ENCODE measurements at regions not wholly inside any gene's neighbourhood (a gene's known extent, or its start where the extent isn't known, plus 50 kb on each side); places are given as distances from the start of the nearest gene placed in this dataset.

- Histone ChIP-seq H3K9ac (ENCODE audit: low read length) (no peak overlapping the region), H4K20me1 (ENCODE audit: insufficient read depth, low read length) (no peaks in the 10 kb centered on the region), H3K9me3 (ENCODE audit: insufficient read depth, low read length) (no peaks in the 10 kb centered on the region; the same call in 1 of the 2 replicates), H3K27ac (ENCODE audit: low read length) (no peak overlapping the region), H3K27me3 (ENCODE audit: low read depth, low read length) (no peaks in the 10 kb centered on the region), H2AFZ (ENCODE audit: low read depth, low read length) (no peak overlapping the region), H3K36me3 (replicated peaks; ENCODE audit: low read depth, low read length) (no peaks in the 10 kb centered on the region), H3K4me3 (ENCODE audit: low read length) (no peak overlapping the region), H3K4me1 (ENCODE audit: low read length) (no peaks in the 10 kb centered on the region), H3K4me2 (ENCODE audit: low read length) (no peak overlapping the region), H3K79me2 (ENCODE audit: low read length) (no peaks in the 10 kb centered on the region)
- TF ChIP-seq CTCF (IDR thresholded peaks at IDR 0.05; ENCODE audit: low read depth, low read length) (no peak), EZH2phosphoT487 (IDR thresholded peaks at IDR 0.05; ENCODE audit: low read depth) (no peak)
Observed at GRCh38 chr13:89701913-89702312, 1645.6 kb upstream of the MIR17HG start.

- H3K79me2 ChIP-seq (ENCODE audit: low read length), result no peaks in the 10 kb centered on the region
- H4K20me1 ChIP-seq (ENCODE audit: insufficient read depth, low read length), result no peaks in the 10 kb centered on the region
- no peak overlapping the region for H3K9ac ChIP-seq (ENCODE audit: low read length)
- no peak overlapping the region for H2AFZ ChIP-seq (ENCODE audit: low read depth, low read length)
- no peaks in the 10 kb centered on the region for H3K4me1 ChIP-seq (ENCODE audit: low read length)
- no peaks in the 10 kb centered on the region for H3K36me3 ChIP-seq (replicated peaks; ENCODE audit: low read depth, low read length)
- TF ChIP-seq EZH2phosphoT487 (IDR thresholded peaks at IDR 0.05; ENCODE audit: low read depth) (no peak), CTCF (IDR thresholded peaks at IDR 0.05; ENCODE audit: low read depth, low read length) (no peak)
- H3K27ac ChIP-seq (ENCODE audit: low read length), result no peak overlapping the region
- no peaks in the 10 kb centered on the region; the same call in 1 of the 2 replicates for H3K9me3 ChIP-seq (ENCODE audit: insufficient read depth, low read length)
- no peak overlapping the region for H3K4me2 ChIP-seq (ENCODE audit: low read length)
- H3K27me3 ChIP-seq (ENCODE audit: low read depth, low read length), result no peaks in the 10 kb centered on the region
- no peak overlapping the region for H3K4me3 ChIP-seq (ENCODE audit: low read length)
Observed at GRCh38 chr13:89704040-89704439, 1643.4 kb upstream of the MIR17HG start.

- Histone ChIP-seq H3K9me3 (ENCODE audit: insufficient read depth, low read length) (no peaks in the 10 kb centered on the region; the same call in 1 of the 2 replicates), H3K4me2 (ENCODE audit: low read length) (no peak overlapping the region), H3K79me2 (ENCODE audit: low read length) (no peaks in the 10 kb centered on the region), H2AFZ (ENCODE audit: low read depth, low read length) (no peak overlapping the region), H3K4me1 (ENCODE audit: low read length) (no peaks in the 10 kb centered on the region), H3K36me3 (replicated peaks; ENCODE audit: low read depth, low read length) (no peaks in the 10 kb centered on the region), H3K27me3 (ENCODE audit: low read depth, low read length) (no peaks in the 10 kb centered on the region), H3K4me3 (ENCODE audit: low read length) (no peak overlapping the region), H3K9ac (ENCODE audit: low read length) (no peak overlapping the region), H4K20me1 (ENCODE audit: insufficient read depth, low read length) (no peaks in the 10 kb centered on the region), H3K27ac (ENCODE audit: low read length) (no peak overlapping the region)
- no peak for TF ChIP-seq CTCF (IDR thresholded peaks at IDR 0.05; ENCODE audit: low read depth, low read length)
Observed at GRCh38 chr13:89708013-89708412, 1639.5 kb upstream of the MIR17HG start.

GRCh38 chr13:89721216-89721615 is 1626.3 kb upstream of the MIR17HG start:
- Histone ChIP-seq H4K20me1 (ENCODE audit: insufficient read depth, low read length) (no peaks in the 10 kb centered on the region), H3K27me3 (ENCODE audit: low read depth, low read length) (no peaks in the 10 kb centered on the region), H3K9me3 (ENCODE audit: insufficient read depth, low read length) (no peaks in the 10 kb centered on the region), H3K79me2 (ENCODE audit: low read length) (no peaks in the 10 kb centered on the region), H3K4me3 (ENCODE audit: low read length) (no peak overlapping the region), H2AFZ (ENCODE audit: low read depth, low read length) (no peak overlapping the region; the same call in 1 of the 2 replicates), H3K4me2 (ENCODE audit: low read length) (no peak overlapping the region), H3K27ac (ENCODE audit: low read length) (no peak overlapping the region), H3K36me3 (replicated peaks; ENCODE audit: low read depth, low read length) (no peaks in the 10 kb centered on the region), H3K9ac (ENCODE audit: low read length) (no peak overlapping the region), H3K4me1 (ENCODE audit: low read length) (no peaks in the 10 kb centered on the region)
- TF ChIP-seq EZH2phosphoT487 (IDR thresholded peaks at IDR 0.05; ENCODE audit: low read depth) (no peak), CTCF (IDR thresholded peaks at IDR 0.05; ENCODE audit: low read depth, low read length) (no peak)

Data from OCI-LY3 (cell line).